Stimulated activated CD4-positive, alpha-beta T cell treated with anti-CD3 and anti-CD28 coated beads, Interleukin-1b, Interleukin-23, amount 100 ng/mL, for 24 hours (primary cell): ENCODE measurements at regions not wholly inside any gene's neighbourhood (a gene's known extent, or its start where the extent isn't known, plus 50 kb on each side); places are given as distances from the start of the nearest gene placed in this dataset.

Experiments used
- DNase-seq, 4 experiments: peaks; one replicate each; pipeline ENCODE4 v3.0.0-alpha.2; 2020; ENCODE audit warnings: low read depth in 4 of 4, low spot score in 1 of 4

GRCh38 chr1:116322752-116323405 lies 50.2 kb upstream of the ATP1A1 start:
- DNase-seq = no peak
